Coronary artery (tissue), 2 donors: ENCODE measurements at regions not wholly inside any gene's neighbourhood (a gene's known extent, or its start where the extent isn't known, plus 50 kb on each side); places are given as distances from the start of the nearest gene placed in this dataset.

ENCODE experiments used
- DNase-seq: peaks from one replicate; pipeline ENCODE4 v3.0.0-alpha.2; 2017; ENCODE audit warnings: low spot score
- H3K27ac ChIP-seq, 2 donors: fragments of 200-600 bp; sonication (generic); one replicate each; pipeline ENCODE4 v1.5.1; 2016 to 2019
- H3K4me3 ChIP-seq: fragments of 200-600 bp; sonication (generic); 2 replicates; pipeline ENCODE4 v1.5.1; 2016; ENCODE audit warnings: mild to moderate bottlenecking, moderate library complexity
- TF ChIP-seq, protein P1 (sequence below): fragments of 200-600 bp; sonication (generic); IDR thresholded peaks from one replicate; pipeline ENCODE4 v1.5.1; 2019; ENCODE audit warnings: antibody characterized with exemption

DNA sequence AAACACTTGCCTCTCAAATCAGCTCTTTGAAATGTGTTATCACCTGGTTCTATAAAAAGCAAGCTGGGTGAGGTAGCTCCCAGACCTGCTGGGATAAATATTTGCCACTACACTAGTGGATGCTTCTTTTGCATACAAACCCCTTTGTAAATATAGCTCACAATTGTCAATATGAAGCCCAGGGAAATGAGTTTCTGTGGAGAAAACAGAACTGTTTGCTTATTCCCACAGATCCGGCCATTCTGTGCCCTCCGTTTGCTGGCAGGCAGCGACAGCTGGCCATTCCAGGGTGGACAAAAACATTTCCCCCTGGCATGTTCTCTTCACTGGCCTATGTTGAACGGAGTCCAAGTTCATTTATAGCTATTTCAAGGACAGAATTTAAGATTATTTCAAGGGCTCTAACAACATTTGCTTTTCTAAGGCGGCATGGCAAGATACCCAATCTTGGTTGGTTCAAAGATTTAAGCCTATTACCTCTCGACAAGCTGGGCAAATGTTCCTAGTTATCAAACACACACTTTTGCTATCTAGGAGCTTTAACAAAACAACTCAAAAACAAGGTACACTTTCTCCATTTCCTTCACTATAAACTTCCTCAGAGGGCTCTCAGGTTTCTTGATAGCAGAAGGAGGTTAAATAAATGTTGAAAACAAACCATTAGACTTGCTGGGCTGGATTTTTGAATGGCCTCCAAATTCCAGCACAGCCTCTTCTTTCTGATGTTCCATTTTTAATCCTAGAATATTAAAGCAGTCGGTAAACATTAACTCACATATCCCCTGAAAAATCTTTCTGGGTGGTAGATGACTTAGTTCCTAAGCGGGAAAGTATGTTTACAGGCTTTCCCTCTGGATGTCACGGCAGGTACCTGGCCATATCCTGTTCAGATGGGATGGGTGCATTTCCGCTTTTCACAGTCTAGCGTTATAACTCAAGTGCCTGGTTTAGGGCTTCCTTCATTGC is 332.3 kb downstream of the PLK2 start:
- Histone ChIP-seq H3K4me3 (peak overlapping the region; percentile 9), H3K27ac (peak overlapping the region; percentile 39 to 69)
- no peak for DNase-seq
- TF ChIP-seq, protein P1, sequence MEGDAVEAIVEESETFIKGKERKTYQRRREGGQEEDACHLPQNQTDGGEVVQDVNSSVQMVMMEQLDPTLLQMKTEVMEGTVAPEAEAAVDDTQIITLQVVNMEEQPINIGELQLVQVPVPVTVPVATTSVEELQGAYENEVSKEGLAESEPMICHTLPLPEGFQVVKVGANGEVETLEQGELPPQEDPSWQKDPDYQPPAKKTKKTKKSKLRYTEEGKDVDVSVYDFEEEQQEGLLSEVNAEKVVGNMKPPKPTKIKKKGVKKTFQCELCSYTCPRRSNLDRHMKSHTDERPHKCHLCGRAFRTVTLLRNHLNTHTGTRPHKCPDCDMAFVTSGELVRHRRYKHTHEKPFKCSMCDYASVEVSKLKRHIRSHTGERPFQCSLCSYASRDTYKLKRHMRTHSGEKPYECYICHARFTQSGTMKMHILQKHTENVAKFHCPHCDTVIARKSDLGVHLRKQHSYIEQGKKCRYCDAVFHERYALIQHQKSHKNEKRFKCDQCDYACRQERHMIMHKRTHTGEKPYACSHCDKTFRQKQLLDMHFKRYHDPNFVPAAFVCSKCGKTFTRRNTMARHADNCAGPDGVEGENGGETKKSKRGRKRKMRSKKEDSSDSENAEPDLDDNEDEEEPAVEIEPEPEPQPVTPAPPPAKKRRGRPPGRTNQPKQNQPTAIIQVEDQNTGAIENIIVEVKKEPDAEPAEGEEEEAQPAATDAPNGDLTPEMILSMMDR, result no peak

DNA sequence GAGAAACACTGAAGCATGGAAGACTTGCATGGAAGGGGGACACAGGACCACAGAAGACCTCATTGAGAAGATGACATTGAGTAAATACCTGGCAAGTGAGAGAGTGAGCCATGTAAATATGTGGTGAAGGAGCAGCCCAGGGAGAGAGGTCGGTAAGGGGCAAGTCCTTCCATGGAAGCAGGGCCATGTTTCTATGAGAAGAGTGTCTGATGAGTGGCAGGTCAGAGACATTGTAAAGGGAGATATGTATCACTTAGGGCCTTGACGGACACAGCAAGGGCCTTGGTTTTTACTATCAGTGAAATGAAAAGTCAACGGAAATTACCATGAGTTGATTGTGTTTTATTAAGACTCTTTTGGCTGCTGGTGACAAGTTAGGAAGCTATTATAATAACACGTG is 336.4 kb downstream of the PLK2 start:
- no peak for DNase-seq
- Histone ChIP-seq H3K4me3 (no peak overlapping the region), H3K27ac (no peak overlapping the region)
- TF ChIP-seq, protein P1, result no peak

DNA sequence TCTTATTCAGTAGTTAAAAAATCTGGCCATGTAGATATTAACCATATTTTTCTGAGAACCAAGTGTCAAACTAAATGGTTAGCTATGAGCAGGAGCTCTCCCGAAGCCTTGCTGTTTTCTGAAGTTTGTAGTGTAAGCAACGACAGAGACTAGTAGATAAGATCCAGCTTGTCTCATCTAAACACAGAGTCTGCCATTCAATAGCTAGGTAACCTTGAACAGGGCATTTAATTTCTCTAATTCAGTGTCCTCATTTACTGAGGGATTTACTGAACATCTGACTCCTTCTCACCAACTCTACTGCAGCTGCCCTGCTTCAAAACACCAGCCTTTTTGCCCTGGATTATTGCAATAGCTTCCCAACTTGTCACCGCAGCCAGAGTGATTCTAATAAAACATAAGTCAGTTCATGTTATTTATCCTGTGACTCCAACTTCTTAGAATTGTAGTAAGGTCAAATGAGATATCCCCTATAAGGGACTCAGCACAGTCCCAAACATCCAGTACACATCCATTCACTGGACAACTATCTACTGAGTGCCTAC is 337.0 kb downstream of the PLK2 start:
- TF ChIP-seq, protein P1, result no peak
- Histone ChIP-seq H3K27ac (no peak overlapping the region), H3K4me3 (no peak overlapping the region)
- DNase-seq, result no peak

DNA sequence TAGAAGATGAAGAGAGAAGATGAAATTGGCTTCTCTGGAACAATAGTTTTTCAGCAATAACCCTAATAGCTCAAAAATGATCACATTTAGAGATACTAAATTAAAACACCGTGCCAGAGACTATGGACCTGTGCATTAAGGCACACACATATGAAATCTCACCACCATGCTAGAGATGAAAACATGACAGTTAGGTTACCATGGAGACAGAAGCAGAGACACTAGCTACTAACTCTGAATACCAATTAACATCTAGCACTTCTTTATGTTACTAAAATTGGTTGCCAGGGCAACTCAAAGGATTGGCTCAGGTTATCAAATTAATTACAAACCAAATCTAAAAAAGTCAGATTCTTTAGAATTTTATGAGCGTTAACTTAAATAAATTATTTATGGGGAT is 337.7 kb downstream of the PLK2 start:
- TF ChIP-seq, protein P1, result no peak
- Histone ChIP-seq H3K27ac (no peak overlapping the region), H3K4me3 (no peak overlapping the region)
- DNase-seq, result no peak

DNA sequence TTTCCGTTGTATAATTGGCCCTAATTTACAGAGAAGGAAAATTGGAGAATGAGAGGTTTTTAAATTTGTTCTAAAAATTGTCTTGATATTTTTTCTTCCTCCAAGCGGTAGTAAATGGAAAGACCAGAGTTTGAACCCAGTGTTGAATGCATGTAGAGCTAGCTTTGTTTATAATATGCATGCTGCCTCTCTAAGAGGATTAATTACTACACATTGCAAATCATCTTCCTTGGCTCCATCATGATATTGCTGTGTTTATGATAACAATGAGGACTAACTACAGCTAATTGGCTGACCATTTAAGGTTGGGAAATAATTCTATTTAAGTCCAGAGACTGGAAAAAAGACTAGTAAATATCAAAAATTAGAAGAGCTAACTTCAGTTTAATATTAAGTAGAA is 338.5 kb downstream of the PLK2 start:
- H3K4me3 ChIP-seq, result no peak overlapping the region
- TF ChIP-seq, protein P1, result no peak
- no peak for DNase-seq

DNA sequence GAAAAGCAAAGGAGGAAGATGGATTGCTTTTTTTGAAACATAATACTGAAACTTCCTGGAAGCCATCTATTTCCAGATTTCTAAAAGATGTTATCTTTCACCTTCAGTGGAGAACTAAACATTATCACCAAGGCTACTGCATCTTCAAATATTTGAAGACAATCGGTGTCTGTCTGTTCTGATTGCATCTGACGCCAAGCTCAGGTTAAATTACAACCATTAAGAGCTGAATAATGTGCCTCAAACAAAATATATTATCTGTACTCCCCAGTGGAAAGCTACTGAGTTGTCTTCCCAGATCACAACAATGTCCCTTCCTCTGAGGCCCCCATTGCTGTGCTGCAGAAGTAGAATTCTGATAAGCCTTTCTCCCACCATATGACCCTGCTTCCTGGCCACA is 342.3 kb downstream of the PLK2 start:
- no peak overlapping the region for H3K27ac ChIP-seq
- no peak for DNase-seq
- H3K4me3 ChIP-seq, result no peak overlapping the region
- TF ChIP-seq, protein P1, result no peak

More for the DNA sequence above, 338.5 kb downstream of the PLK2 start:
- no peak overlapping the region for H3K27ac ChIP-seq

DNA sequence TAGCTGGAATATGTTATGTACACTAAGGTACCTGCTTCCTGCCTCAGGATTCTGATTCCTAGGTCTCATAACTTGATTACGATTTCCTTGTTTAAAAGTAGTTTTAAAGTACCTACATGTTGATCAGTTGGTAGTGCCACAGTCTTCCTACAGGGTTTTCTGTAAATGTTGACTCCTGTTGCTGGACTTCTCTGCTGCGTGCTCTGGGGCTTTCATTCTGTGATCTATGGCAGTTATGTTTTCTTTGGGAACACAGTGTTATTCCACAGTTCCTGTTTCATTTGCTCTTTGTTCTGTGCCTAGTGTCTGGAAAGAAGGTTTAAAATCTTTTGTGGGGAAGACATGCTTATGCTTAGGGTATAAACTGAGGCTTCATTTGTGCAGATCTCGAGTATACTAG is 343.5 kb downstream of the PLK2 start:
- Histone ChIP-seq H3K4me3 (no peak overlapping the region), H3K27ac (no peak overlapping the region)
- no peak for DNase-seq
- TF ChIP-seq, protein P1, result no peak
